ENCODE measurements at regions not wholly inside any gene's neighbourhood (a gene's known extent, or its start where the extent isn't known, plus 50 kb on each side); places are given as distances from the start of the nearest gene placed in this dataset.

DNA sequence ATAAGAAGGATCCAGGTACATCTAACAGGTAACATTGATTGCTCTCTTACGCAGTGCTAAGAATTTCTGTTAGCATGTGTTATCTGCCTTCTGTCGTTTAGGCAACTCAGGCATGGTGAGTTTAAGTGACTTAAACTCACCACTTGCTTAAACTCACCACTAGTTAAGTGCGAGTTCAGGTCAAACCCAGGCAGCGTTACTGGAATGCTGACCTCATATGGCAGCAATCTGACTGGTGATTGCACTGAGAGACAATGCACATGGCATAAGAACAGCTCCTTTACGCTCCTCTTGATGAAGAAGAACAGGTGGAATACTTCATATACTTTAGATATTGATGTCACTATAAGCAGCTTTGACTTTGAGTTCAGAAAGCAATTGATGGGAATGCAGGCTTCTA lies 954.1 kb downstream of the SOCS6 start:
- no peak for TF ChIP-seq EZH2phosphoT487 (IDR thresholded peaks at IDR 0.05)
- TF ChIP-seq EZH2 (IDR thresholded peaks at IDR 0.05) = no peak
- TF ChIP-seq, protein P1, sequence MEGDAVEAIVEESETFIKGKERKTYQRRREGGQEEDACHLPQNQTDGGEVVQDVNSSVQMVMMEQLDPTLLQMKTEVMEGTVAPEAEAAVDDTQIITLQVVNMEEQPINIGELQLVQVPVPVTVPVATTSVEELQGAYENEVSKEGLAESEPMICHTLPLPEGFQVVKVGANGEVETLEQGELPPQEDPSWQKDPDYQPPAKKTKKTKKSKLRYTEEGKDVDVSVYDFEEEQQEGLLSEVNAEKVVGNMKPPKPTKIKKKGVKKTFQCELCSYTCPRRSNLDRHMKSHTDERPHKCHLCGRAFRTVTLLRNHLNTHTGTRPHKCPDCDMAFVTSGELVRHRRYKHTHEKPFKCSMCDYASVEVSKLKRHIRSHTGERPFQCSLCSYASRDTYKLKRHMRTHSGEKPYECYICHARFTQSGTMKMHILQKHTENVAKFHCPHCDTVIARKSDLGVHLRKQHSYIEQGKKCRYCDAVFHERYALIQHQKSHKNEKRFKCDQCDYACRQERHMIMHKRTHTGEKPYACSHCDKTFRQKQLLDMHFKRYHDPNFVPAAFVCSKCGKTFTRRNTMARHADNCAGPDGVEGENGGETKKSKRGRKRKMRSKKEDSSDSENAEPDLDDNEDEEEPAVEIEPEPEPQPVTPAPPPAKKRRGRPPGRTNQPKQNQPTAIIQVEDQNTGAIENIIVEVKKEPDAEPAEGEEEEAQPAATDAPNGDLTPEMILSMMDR (IDR thresholded peaks at IDR 0.05) = no peak
- DNase-seq (ENCODE audit: low spot score) = peak; percentile 13
- Mint-ChIP-seq H3K27me3 (ENCODE audit: insufficient read depth, low read depth) (peaks cover 2% of the 10 kb centered on the region), H3K36me3 (no peaks in the 10 kb centered on the region), H3K9me3 (no peaks in the 10 kb centered on the region), H3K4me3 (no peak overlapping the region), H3K4me1 (no peaks in the 10 kb centered on the region), H3K27ac (no peak overlapping the region)
- Histone ChIP-seq H4K20me1 (ENCODE audit: low read depth) (no peaks in the 10 kb centered on the region), H3K9me3 (ENCODE audit: low read depth) (no peaks in the 10 kb centered on the region), H2AFZ (replicated peaks) (no peak overlapping the region), H3K4me1 (no peaks in the 10 kb centered on the region), H3K9ac (no peak overlapping the region), H3K79me2 (ENCODE audit: low read depth) (no peaks in the 10 kb centered on the region), H3K27me3 (no peaks in the 10 kb centered on the region), H3K4me2 (no peak overlapping the region), H3F3A (ENCODE audit: low read depth) (no peaks in the 10 kb centered on the region), H3K27ac (no peak overlapping the region), H3K4me3 (no peak overlapping the region), H3K36me3 (no peaks in the 10 kb centered on the region)

DNA sequence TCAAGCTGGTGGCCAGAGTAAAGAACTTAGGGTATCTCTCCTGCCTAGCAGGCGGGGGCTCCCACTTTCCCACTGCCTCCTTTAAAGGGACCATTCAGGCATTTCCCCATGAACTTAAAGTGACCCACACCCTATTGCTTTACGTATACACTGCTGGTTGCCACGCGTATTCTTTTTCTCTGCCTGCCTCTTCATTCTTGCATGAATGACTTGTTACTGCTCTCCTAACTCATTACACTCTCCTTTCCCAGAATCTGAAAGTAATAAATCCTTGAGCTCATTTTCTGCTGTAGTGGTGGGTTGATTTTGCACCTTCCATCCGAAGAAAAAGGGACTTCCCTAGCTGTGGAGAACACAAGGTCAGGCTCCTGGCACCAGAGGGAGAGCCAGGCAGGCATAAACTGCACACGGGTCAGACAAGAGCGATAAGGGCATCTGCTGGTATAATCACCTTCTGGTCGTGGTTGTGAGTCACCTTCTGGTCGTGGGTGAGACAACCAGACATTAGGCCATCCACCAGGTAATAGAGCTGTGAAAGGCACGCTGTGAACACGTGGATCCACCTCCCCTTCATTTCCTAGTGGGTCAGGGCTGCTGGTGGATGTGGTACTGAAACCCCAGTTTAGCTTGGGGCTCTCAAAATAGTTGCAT lies 950.3 kb downstream of the SOCS6 start:
- no peak for DNase-seq (ENCODE audit: low spot score)
- H3F3A ChIP-seq (ENCODE audit: low read depth) = no peaks in the 10 kb centered on the region
- Mint-ChIP-seq H3K9me3 (no peaks in the 10 kb centered on the region), H3K4me3 (no peak overlapping the region), H3K4me1 (no peaks in the 10 kb centered on the region), H3K27ac (no peak overlapping the region), H3K36me3 (no peaks in the 10 kb centered on the region), H3K27me3 (ENCODE audit: insufficient read depth, low read depth) (peaks cover 2% of the 10 kb centered on the region)
- no peaks in the 10 kb centered on the region for H4K20me1 ChIP-seq (ENCODE audit: low read depth)
- H3K4me1 ChIP-seq = no peaks in the 10 kb centered on the region
- no peaks in the 10 kb centered on the region for H3K9me3 ChIP-seq (ENCODE audit: low read depth)
- H3K27me3 ChIP-seq = no peaks in the 10 kb centered on the region
- no peaks in the 10 kb centered on the region for H3K79me2 ChIP-seq (ENCODE audit: low read depth)
- no peaks in the 10 kb centered on the region for H3K36me3 ChIP-seq
- no peak overlapping the region for H2AFZ ChIP-seq (replicated peaks)
- H3K4me3 ChIP-seq = no peak overlapping the region
- H3K27ac ChIP-seq = no peak overlapping the region
- TF ChIP-seq EZH2 (IDR thresholded peaks at IDR 0.05) = no peak
- TF ChIP-seq, protein P1 (IDR thresholded peaks at IDR 0.05) = no peak
- no peak for TF ChIP-seq EZH2phosphoT487 (IDR thresholded peaks at IDR 0.05)
- H3K4me2 ChIP-seq = no peak overlapping the region
- H3K9ac ChIP-seq = no peak overlapping the region

DNA sequence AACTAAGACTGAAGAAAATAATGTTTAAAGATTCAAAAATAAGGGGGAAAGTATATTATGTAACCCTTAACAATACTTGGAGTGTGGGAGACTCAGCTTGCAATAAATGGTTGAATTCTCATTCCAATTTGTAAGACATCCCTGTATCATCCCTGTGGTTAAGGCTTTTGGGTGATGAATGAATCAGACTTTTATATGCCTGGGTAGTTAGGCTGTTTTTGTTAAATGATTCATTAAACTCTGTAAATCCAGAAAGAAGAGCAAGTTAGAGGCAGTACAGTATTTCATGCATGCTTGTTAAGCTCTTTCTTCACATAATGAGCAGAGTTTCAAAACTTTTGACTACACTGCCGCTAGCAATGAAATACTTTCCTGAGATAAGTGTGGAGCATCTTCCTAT lies 948.8 kb downstream of the SOCS6 start:
- Mint-ChIP-seq H3K9me3 (no peaks in the 10 kb centered on the region), H3K4me1 (no peaks in the 10 kb centered on the region), H3K27me3 (ENCODE audit: insufficient read depth, low read depth) (no peaks in the 10 kb centered on the region), H3K27ac (no peak overlapping the region), H3K4me3 (no peak overlapping the region), H3K36me3 (no peaks in the 10 kb centered on the region)
- H3K9me3 ChIP-seq (ENCODE audit: low read depth) = no peaks in the 10 kb centered on the region
- H3K36me3 ChIP-seq = no peaks in the 10 kb centered on the region
- no peak overlapping the region for H2AFZ ChIP-seq (replicated peaks)
- no peak for DNase-seq (ENCODE audit: low spot score)
- H3F3A ChIP-seq (ENCODE audit: low read depth) = no peaks in the 10 kb centered on the region
- H3K4me3 ChIP-seq = no peak overlapping the region
- no peak overlapping the region for H3K27ac ChIP-seq
- H3K4me2 ChIP-seq = no peak overlapping the region
- H3K9ac ChIP-seq = no peak overlapping the region
- no peaks in the 10 kb centered on the region for H3K79me2 ChIP-seq (ENCODE audit: low read depth)
- no peaks in the 10 kb centered on the region for H3K27me3 ChIP-seq
- TF ChIP-seq, protein P1 (IDR thresholded peaks at IDR 0.05) = no peak
- no peak for TF ChIP-seq EZH2 (IDR thresholded peaks at IDR 0.05)
- TF ChIP-seq EZH2phosphoT487 (IDR thresholded peaks at IDR 0.05) = no peak
- H4K20me1 ChIP-seq (ENCODE audit: low read depth) = no peaks in the 10 kb centered on the region
- H3K4me1 ChIP-seq = no peaks in the 10 kb centered on the region
